GM12874 (cell line): ENCODE measurements at regions not wholly inside any gene's neighbourhood (a gene's known extent, or its start where the extent isn't known, plus 50 kb on each side); places are given as distances from the start of the nearest gene placed in this dataset.

Experiments used
- TF ChIP-seq, protein P1 (sequence below): IDR thresholded peaks from 2 replicates; pipeline ENCODE4 v1.5.1; 2011; ENCODE audit warnings: low read depth, mild to moderate bottlenecking, control low read depth, low read length, moderate library complexity; ENCODE audit not compliant: insufficient read depth

DNA sequence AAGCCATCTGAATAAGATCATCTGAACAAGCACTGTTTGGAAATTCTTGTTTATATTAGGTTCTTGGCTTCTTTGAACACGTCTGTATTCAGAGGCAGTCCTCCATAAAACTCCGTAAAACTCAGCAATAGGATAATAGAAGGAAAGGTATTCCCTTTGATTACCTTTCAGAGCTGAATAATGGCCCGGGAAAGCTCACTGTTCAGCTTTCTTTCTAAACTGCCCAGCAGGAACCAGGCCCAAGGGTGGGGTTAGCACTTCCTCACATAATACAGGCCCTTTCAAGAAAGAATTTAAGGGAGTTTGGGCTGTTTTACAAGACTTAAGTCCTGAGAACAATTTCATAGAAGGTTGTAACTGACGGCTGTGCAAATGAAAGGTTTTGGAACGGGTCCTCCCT lies 72.2 kb upstream of the PHLPP1 start:
- TF ChIP-seq, protein P1, sequence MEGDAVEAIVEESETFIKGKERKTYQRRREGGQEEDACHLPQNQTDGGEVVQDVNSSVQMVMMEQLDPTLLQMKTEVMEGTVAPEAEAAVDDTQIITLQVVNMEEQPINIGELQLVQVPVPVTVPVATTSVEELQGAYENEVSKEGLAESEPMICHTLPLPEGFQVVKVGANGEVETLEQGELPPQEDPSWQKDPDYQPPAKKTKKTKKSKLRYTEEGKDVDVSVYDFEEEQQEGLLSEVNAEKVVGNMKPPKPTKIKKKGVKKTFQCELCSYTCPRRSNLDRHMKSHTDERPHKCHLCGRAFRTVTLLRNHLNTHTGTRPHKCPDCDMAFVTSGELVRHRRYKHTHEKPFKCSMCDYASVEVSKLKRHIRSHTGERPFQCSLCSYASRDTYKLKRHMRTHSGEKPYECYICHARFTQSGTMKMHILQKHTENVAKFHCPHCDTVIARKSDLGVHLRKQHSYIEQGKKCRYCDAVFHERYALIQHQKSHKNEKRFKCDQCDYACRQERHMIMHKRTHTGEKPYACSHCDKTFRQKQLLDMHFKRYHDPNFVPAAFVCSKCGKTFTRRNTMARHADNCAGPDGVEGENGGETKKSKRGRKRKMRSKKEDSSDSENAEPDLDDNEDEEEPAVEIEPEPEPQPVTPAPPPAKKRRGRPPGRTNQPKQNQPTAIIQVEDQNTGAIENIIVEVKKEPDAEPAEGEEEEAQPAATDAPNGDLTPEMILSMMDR: no peak

DNA sequence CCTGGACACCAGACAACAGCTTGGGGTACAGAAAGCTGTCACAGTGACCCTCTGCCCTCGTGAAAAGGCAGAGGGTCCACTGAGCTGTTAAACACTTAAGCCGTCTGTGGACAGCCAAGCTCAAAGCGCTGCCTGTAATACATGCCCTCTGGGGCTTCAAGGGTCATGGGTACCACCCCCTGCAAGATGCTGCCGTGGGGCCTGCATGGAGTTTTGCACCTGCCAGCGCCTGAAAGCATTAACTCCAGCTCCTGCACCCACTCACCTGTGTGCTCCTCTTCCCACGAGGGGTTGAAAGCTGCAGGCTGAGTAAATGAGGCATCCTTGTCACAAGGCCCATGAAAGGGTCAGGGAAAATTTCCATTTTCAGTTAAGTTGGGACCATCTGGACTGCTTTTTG lies 70.6 kb upstream of the PHLPP1 start:
- TF ChIP-seq, protein P1: no peak

DNA sequence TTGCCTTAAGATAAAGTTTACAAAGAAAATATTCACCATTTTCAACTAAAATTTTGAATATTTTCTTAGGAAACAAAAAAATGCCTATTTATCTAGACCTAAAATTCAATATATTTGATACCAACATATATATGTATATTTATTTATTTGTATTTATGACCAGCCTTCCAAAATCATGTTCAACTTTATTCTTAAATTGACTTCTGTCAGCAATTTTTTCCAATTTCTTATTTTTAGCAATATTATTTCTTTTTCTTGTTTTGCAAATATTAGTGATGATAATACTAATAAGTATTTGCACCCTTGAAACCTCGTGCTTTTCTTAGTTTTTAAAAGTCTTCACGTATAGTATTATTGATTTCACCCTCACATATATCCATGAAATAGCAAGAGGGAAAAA lies 68.2 kb upstream of the PHLPP1 start:
- TF ChIP-seq, protein P1: no peak

DNA sequence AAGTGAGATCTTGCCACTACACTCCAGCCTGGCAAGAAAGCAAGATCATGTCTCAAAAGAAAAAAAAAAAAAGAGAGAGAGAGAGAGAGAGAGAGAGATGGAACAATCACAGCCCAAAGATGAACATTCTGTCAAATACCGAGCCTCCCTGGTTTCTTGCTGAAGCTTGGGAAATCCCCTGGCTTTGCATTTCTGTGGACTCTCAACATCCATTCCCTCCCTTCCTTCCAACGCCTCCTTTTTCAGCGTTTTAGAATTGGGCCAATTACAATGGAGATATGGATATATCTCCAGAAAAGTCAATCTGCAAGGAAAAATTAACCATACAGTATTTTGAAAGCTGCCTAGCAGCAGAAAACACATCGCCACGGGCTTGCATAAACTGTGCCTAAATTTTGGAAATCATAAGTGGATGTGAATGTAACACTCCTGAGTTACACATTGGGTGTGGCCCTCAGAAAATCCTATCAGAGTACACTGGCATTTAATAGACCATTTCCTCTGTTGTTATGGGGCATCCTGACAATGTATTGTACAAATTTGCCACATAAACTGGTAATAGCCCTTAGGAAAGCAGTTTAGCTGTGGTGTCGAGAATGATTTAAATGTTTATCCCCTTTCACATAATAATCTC lies 67.2 kb upstream of the PHLPP1 start:
- TF ChIP-seq, protein P1: no peak

DNA sequence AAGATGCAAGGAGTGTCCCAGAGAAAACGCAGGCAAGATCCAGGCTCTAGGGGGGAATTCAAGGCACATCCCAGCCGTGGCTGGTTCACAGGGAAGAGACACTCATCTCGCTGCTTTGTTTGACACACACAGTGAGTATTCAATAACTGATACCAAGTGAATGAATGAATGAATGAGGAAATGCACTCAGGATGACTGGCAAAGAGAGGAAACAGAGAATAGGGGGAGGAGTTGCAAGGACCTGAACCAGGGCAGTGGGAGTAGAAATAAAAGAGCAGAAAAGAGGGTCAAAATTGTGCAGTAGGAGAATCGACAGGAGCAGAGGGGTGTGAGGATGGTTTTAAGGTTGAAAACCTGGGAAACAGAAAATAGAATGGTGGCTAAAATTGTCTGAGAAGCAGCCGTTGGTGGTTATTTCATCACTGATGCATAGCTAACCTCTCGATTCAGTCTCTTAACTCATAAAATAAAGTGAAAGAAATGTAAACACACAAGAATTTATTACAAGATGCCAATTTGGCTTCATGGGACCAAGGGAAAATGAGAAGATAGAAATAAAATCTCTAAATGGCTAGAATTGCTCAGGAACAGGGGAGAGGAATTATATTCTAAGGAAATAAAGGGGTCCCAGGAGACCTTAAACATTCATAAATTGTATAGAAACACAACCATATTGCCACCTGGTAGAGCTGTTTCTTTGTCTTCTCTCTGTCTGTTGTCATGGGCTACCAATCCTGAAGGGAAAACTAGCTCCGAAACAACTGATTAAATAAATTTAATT lies 63.9 kb upstream of the PHLPP1 start:
- TF ChIP-seq, protein P1: no peak

DNA sequence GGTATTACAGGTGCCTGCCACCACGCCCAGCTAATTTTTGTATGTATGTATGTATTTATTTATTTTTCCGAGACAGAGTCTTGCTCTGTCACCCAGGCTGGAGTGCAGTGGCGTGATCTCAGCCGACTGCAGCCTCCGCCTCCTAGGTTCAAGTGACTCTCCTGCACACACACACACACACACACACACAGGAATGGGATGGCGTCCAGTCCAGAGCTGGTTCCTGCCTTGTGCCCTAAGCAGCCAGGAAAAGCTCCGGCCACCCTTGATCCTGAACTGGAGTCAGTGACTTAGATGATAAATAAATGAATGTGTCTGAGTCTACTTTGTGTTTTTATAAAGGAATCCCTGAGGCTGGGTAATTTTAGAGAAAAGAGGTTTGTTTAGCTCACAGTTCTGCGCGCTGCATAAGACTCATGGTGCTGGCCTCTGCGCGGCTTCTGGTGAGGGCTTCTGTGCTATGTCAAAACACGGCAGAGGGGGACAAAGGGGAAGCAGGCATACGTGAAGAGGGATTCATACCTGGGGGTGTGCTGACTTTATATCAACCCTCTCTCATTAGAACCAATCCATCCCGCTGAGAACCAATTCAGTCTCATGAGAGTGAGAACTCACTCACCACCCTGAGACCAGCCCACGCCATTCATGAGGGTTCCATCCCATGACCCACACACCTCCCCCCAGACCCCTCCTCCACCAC lies 59.7 kb upstream of the PHLPP1 start:
- TF ChIP-seq, protein P1: no peak

DNA sequence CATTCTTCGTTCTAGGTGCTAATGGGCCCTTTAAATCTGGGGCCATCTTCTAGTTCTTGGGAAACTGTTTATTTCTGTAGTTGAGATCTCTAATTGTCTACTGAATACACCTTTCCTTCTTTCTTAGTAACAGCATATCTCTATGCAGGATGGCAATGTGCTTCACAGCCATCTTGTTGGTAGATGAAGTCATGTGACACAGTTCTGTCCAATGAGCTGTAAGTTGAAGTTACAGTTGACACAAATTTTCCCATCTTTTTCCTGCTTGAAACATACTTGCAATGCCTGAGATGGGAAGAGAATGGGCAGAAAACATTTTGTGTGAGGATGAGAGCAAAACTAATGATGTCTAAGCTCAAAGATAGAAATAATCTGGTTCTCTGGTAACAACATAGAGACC lies 57.3 kb upstream of the PHLPP1 start:
- TF ChIP-seq, protein P1: no peak
